ENCODE measurements at regions not wholly inside any gene's neighbourhood (a gene's known extent, or its start where the extent isn't known, plus 50 kb on each side); places are given as distances from the start of the nearest gene placed in this dataset.

DNA sequence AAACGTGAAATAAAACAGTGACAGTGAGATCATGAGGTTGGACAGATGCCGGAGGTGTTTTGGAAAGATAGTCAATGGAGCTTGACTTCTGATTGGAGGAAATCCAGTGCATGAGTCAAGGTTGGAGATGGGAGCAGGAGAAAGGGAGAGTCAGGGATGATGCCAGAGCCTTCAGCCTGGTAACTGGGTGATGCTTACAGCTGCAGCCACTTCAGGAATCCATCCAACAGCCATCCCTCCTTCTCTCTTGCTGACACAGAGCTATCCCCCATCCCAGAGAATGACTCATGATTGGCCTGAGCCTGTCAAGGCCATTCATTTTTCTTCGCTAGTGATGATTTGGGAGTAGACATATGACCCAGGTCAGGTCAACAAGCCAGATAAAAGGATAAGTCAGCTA, 112.8 kb downstream of the SAMD5 start:
- peak; percentile 82 for DNase-seq (ENCODE audit: low read depth)

DNA sequence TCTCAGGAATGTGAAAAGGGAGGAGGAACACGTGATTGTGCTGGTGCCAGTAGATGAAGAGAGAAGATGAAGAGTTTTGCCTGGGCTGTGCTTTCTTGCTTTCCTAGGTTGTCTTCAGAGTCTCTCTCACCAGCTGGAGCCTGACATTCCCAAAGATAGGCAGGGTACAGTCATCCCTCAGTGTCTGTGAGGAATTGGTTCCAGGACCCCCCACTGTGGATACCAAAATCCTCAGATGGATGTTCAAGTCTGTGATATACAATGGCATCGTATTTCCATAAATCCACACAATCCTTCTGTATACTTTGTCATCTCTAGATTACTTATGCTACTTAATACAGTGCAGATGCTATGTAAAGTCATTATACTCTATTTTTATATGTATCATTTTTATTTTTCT, 113.5 kb downstream of the SAMD5 start:
- no peak for DNase-seq (ENCODE audit: low read depth)

DNA sequence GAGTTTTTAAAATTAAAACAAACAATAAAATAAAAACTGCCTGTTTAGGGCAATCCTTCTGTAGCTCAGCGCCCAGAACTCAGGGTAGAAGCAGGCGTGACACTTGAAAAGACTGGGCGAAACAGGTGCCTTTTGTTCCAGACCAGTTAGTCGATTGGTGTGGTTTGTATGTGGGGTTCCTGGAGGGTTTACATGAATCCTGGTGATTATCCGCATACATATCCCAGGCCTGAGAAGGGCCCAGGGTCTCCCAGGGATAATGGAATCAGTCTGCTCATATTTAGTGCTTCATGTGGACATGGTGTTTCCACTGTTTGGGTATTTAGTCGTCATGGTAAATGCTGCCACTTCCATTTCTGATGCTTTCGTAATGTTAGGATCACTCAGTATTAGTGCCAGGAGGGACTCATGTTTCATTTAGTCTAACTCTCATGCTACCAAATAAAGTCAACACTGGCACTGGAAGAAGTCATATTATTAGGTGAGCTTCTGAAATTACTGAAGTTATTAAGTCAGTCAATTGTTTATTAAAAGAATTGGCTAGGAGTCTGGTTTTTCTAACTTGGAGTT, 116.5 kb downstream of the SAMD5 start:
- no peak for DNase-seq (ENCODE audit: low read depth)

DNA sequence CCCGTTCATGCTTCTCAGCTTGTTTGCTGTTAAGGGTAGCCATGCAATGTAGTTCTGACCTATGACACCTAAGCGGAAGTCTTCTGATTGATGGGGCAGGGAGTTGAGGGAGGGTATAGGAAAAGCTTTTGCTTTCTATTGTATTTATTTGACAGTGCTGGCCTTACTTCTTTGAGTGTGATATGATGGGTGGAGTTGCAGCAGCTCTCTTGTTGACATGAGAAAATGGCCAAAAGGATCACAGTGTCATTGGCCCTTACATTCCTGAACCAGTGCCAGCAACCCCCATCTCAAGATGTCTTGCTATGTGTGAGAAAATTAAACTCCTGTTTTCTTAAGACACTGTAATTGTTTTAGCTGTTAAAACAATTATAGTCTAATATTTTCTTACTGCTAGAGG, 117.5 kb downstream of the SAMD5 start:
- no peak for DNase-seq (ENCODE audit: low read depth)

DNA sequence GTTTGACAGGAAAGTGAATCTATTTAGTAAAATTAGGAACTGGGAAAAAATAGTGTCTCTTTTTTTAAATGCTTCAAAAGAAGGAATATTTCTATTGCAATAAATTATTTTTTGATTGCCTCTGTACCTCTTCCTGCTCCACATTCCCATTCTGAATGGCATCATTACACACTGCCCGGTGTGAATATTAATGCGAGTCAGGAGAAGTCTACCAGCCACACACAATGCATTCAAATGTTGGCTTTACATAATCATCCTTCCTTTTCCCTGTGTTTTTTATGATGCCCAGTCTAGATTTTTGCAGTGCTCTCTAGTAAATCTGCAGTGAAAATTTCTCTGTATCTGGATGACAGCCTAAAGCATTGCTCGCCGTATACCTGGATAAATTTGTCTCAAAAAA, 118.9 kb downstream of the SAMD5 start:
- DNase-seq (ENCODE audit: low read depth), result no peak

DNA sequence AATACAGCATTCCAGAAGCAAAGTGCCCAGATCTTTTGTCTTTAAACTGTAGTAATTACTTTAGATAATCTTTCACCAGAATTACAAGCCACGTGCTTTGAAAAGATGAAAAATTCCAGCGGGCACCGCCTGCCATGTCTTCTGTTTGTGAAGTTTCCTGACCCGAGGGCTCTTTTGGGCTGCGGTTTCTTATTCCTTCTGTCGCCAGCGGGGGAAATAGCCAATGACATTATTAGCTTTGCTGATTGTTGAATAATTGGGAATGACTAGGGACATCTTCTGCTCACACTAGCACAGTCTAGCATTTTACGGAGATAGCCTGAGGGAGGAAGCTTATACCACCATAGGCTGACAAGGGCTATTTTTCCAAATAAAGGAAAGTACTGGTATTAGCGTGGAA, 124.7 kb downstream of the SAMD5 start:
- no peak for DNase-seq (ENCODE audit: low read depth)

DNA sequence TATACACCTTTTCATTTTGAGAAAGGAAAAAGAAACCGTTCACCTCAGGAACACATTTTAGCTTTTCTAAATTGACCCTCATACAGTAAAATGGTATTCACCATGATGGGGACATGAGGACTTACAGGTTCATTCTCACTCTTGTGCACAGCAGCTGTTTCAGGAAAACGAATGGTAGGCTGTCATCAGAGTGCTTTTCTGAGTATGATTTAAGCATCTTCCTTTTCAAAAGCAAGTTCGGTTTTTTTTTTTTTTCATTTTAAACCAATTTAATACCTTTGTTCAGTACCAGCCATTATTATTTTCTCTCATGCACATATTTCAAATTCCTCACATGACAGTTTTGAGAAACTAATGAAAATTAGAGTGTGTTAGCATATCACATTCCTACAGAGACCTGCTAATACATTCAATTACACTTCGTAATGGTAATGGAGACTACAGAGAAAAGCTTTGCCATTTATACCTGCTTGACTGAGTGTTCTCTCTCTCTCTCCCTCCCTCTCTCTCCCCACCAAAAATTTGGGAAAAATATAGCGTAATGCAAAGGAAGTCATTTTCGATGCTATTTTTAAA, 129.2 kb downstream of the SAMD5 start:
- no peak for DNase-seq (ENCODE audit: low read depth)

DNA sequence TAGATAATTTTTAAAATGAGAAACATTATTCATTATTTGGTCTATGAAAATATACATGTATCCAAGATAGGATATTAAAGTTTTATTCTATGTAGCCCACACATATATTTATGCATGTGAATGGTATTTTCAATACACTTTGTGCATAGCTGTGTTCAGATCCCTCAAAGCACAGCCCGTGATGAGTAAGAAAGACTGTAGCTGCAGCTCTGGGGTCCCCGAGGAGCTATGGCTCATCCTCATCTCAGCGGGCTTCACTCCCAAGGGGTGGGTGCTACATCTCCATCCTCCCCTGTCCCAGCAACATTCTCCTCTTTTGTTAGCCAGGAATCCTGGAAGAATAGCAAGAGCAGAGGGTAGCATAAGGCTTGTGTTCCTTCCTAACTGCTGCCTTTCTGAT, 130.8 kb downstream of the SAMD5 start:
- no peak for DNase-seq (ENCODE audit: low read depth)

DNA sequence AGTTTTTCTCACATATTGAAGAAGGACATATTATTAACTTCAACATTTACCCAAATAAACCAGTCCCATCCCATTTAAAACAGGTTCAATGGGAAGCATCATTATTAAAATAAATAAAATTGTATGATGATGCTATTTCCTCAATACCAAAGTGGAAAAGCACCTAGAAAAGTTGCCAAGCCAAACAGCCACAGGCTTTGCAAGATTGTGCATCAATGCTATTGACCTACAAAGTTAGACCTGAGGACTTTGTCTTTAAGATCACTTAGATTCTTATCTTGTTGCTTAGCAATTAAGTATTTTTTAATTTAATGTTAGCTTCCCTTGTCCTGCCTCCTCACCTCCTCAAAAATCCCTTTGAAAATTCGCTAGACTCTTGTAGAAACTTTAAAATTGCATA, 132.1 kb downstream of the SAMD5 start:
- no peak for DNase-seq (ENCODE audit: low read depth)

DNA sequence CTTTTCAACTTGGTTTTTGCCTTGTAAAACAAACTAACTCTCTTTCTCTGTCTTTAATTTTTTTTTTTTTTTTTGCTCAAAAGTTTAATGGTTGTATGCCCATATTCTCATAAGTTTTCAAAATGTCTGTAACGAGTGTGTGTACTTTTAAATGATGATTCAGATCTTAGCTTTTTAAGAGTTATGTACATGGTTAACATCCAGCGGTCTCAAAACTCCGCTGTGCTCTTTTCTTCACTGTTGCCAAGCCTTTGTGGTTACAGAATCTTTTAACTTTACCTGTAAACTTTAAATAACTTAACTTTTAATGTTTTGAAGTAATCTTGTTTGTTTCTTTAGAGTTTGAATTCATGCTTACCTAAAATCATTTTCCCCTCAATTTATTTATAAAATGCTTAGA, 133.0 kb downstream of the SAMD5 start:
- DNase-seq (ENCODE audit: low read depth), result no peak

DNA sequence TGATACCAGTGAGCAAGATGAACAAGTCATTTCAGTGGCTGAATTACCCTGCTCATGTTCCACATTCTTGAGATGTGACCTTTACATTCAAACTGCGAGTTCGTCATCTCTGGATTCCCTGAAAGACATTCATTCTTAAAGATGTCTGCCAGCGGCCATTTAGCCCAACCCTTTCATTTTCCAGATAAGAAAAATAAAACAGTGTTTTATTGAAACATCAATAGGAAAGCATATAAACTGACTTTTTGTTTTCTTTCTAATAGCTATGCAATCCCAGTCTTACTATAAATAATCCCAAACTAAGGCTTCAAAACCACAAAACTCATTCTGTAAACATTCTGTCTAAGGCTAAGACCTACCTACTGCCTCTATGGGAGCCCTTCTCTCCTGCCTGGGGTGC, 134.0 kb downstream of the SAMD5 start:
- DNase-seq (ENCODE audit: low read depth), result no peak

DNA sequence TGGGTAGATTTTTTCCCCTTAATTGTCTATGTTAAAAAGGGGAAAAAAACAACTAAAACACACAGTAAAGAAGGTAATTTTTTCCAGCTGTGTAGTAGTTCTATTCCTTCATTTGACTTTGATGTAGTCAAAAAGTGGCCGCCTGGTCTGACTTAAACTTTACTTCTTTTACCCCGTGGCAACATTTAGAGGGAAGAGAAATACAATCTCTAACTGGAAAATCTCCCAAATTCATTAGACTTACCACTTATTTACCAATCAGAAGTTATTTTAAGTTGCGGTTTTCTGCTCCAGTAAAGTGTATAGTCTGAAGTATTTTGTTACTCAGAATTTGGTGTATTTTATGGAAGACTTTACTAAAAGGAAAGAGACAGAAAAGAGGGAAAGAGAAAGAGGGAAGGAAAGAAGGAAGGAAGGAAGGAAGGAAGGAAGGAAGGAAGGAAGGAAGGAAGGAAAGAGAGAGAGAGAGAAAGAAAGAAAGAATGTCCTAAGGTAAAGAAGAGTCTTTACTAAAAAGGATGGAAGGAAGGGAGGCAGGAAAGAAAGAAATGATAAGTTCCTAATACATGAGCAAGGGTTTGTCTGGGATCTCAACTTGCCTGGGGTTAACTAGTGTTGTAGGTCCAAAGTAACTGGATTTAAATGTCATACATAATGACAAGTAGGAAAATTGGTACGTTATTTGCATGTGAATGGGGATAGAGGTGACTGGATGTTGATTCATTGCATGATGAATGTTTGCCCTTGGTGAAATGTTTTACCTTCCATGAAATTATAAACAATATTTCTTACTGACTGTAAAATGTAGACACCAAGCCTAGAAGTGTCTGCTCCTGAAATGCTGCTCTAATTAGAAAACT, 135.1 kb downstream of the SAMD5 start:
- no peak for DNase-seq (ENCODE audit: low read depth)

DNA sequence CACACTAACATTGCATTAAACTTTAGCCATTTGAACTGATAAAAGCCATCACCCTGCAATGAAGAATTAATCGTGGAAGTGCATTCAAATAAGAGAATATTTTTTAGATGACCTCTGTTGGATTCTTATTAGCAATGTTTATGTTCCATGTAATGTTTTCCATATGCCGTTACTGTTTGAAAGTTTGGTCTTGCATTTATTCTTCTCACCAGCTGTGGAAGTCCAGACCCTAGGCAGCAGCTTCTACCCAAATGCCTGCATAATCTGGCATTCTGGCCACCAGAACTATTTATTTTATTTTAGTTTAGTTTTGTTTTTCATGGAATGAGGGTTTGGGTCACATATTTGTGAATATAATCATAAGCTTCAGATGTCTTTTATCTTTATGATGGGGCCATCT, 140.4 kb downstream of the SAMD5 start:
- no peak for DNase-seq (ENCODE audit: low read depth)

DNA sequence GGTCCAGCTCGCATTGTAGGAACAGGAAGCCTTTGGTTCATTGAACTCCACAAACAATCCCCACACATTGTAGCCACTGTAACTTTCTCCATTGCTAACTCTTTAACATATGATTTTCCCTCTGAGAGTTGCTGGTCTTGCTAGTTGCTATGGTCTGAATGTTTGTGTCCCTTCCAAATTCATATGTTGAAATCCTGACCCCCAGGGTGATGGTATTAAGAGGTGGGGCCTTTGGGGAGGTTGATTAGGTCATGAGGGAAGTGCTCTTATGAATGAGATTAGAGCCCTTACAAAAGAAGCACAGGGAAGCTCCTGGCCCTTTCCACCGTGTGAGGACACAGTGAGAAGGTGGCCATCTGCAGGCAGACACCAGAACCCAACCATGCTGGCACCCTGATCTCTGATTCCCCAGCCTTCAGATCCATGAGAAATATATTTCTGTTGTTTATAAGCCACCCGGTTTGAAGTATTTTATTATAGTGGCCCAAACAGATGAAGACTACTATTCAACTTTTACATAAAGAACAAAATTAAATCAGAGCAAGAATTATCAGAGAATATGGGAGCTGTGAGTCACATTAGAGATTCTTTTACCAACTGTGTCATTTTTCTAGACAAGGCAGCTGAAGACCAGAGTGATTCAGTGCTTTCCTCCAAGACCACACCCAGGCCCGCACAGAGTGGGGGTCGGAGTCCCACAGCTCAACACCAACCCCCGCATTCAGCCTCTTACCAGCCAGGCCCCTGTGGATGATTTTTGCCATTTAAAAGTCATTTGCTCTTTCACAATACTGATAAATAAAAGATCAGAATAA, 143.0 kb downstream of the SAMD5 start:
- DNase-seq (ENCODE audit: low read depth), result no peak

DNA sequence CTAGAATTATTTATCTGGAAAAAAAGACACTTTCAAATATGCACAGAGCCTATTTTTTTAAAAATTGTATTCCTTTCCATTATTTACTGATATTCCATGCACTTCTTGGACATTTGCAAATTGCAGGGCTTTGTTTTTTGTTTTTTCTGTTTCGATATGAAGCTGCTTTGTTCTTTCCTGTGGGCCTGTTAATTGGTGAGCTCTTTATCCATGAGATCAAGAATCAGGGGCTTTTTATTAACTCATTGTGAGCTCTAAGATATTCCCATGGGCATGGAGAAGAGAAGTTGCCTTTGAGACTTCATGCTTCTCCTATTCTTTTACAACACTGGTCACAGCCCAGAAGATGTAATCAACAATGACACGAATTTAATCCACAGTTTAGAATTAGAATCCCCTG, 145.1 kb downstream of the SAMD5 start:
- no peak for DNase-seq (ENCODE audit: low read depth)

DNA sequence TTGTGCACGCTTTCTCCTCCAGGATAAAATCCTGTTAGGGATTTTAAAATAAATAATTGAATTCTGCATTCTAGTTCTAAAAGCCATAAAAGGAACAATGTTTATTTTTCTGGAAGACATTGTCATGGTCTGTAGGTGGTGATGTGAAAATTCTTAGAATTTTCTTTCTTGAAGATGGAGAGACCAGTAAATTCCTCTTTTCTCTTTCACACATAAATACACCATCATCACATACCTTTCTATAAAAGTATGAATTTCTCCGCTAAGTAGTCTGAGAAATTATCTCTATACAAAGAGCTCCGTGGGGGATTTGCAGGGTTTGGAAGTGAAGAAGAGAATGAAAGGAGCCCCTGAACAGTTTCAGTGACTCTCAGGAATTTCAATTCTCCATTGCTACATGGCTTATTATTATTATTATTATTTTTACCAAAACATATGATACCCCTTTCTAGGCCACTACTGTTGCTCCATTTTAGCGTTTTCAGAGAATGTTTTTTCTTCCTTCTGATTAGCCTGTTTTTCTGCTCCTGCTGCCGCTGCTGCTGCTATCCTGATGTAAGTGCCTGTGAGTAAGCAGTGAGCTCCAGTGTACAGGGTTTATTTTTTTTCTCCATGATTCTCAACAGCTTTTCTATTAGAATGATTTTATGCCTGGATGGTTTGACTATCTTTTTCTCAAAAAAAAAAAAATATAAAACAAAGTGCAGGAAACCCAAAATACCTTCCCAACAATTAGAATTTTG, 145.8 kb downstream of the SAMD5 start:
- no peak for DNase-seq (ENCODE audit: low read depth)

DNA sequence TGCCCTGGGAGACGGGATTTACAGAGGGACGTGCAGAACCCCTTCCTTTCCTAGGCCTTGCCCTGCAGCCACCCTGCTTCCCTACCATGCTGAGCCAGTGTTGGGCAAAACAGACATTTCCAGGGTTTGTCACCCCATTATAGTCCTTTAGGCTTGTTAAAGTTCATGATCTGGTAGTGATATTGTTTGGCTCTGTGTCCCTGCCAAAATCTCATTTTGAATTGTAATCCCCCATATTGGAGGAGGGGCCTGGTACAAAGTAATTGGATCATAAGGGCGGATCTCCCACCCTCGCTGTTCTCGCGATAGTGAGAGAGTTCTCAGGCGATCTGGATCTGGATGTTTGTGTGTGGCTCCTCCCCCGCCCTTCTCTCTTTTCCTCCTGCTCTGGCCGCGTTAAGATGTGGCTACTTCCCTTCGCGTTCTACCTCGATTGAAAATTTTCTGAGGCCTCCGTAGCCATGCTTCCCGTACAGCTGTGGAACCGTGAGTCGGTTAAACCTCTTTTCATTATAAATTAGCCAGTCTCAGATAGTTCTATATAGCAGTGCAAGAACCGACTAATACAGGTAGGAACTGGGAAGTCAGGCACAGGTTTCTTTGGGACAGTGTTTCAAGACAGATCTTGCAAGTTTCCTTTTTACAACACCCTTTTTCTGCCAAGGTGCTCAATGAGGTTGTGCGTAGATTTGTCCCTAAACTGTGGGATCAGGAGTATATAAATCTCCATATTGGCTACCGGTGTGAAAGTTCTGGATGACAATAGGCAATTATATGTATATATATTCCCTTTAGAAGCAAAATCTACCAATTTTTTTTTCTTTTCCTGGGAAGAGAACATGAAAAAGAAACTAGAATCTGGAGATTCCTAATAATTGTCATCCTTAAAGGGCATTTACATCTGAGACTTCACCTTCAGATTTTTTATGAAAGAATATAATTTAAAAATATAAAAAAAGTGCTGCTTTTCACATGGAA, 152.1 kb downstream of the SAMD5 start:
- no peak for DNase-seq (ENCODE audit: low read depth)

DNA sequence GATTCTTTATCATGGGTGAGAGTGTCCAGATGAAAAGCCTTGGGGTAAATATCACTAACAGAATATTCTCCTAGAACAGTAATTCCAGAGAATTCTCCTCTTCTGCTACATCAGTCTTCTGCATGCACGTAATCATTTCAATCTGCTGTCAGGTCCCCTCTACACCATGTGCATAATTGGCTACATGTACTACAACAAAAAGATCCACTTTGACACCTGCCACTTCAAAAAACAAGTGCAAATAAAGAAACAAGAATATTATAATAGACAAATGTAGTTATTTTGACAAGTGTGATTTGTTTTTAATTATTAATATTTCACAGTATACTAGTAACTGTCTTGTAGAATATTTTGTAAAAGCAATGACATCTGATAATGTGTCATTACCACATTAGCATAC, 154.2 kb downstream of the SAMD5 start:
- DNase-seq (ENCODE audit: low read depth), result no peak

DNA sequence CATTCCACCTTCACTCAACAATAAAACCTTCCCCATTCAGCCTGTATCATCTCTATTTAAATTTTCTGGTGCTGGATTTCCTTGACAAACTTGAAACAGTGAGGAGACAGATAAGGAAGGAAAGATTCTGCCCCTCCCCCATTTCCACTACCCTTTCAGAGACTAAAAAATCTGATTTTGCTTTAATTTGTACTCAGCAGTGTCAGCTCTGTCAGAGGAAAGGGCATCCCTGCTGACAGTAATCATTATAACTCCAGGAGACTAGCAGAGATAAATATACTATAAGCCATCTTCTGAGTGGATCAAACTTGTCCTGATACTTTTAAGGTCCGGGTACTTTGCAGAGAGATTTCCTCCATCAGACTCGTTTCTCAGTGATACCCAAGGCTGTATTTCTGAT, 155.6 kb downstream of the SAMD5 start:
- DNase-seq (ENCODE audit: low read depth), result no peak

DNA sequence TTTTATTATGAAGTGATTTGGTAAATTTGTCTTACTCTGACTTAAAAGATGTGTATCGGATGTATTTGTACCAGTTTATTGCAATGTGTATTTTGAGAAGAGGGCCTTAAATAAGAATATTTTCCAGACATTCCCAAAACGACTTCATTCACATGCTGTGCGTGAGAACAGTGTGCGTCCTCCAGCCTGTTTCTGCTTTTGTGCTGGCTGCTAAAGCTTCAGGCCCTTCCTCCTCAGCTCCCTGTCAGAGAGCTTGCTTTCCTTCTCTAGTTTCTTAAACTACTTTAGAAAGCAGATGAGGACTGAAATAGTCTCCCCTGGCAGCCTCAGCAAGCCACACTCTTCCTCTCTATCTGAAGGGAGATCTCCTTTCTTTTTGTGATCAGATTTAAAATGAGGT, 157.8 kb downstream of the SAMD5 start:
- DNase-seq (ENCODE audit: low read depth), result no peak

DNA sequence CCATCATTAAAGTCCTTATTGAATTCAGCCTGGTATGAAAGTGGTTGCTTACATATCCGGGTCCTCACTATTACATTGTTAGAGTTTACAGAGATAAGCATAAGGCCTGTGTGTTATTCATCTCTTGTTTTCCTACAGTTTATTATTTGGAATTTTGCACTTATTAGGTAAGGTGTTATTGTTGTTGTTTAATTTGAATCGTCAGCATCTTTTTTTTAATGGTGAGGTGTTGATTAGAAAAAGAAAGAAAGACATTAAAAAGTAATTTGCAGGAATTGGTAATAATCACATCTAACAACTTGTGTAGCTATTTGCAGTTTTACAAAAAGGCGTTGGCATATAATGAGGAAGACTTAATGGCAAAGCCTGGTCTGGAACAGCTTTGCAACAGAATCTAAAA, 158.6 kb downstream of the SAMD5 start:
- DNase-seq (ENCODE audit: low read depth), result no peak

All from HS-5 (cell line).